ENCODE measurements at regions not wholly inside any gene's neighbourhood (a gene's known extent, or its start where the extent isn't known, plus 50 kb on each side); places are given as distances from the start of the nearest gene placed in this dataset.
"Not testable (repeated sequence)": the region's sequence is repeated elsewhere in the genome, so short reads cannot be mapped to it uniquely, and the experiment has no call there.

DNA sequence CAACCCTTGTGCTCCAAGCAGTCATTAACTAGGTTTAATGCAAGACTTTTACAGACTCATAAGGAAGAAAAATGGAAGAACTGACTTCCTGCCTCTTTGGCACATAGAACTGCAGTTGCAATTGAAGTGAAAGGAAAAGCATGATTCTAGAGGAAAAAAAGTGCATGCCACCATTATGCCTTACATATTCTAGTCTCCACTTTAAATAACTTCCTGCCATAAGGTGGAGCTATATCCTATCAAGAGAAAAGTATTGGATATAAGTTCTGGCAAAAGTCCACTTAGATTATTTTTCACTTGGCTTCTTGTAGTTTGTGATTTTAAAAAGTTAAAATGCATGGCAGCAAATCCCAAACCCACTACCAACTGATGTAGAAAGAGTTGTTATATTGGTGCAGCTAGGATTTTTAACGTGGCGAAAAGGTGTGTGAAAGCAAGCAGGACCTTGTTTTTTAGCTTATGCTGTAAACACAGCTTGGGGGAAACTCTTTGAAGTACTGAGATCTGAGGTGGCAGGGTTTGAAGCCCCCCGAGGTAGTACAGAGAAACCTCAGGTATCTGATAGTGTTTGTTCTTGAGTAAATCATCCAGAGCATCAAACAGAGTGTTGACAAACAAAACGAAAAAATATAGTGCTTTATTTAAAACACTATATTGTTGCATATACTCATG lies 117.9 kb downstream of the ANXA1 start:
- TF ChIP-seq, protein P1, sequence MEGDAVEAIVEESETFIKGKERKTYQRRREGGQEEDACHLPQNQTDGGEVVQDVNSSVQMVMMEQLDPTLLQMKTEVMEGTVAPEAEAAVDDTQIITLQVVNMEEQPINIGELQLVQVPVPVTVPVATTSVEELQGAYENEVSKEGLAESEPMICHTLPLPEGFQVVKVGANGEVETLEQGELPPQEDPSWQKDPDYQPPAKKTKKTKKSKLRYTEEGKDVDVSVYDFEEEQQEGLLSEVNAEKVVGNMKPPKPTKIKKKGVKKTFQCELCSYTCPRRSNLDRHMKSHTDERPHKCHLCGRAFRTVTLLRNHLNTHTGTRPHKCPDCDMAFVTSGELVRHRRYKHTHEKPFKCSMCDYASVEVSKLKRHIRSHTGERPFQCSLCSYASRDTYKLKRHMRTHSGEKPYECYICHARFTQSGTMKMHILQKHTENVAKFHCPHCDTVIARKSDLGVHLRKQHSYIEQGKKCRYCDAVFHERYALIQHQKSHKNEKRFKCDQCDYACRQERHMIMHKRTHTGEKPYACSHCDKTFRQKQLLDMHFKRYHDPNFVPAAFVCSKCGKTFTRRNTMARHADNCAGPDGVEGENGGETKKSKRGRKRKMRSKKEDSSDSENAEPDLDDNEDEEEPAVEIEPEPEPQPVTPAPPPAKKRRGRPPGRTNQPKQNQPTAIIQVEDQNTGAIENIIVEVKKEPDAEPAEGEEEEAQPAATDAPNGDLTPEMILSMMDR (IDR thresholded peaks at IDR 0.05; ENCODE audit: borderline replicate concordance, insufficient read depth, low read depth, low read length): no peak
- H3K4me3 ChIP-seq (ENCODE audit: low read depth, low read length): no peak overlapping the region

DNA sequence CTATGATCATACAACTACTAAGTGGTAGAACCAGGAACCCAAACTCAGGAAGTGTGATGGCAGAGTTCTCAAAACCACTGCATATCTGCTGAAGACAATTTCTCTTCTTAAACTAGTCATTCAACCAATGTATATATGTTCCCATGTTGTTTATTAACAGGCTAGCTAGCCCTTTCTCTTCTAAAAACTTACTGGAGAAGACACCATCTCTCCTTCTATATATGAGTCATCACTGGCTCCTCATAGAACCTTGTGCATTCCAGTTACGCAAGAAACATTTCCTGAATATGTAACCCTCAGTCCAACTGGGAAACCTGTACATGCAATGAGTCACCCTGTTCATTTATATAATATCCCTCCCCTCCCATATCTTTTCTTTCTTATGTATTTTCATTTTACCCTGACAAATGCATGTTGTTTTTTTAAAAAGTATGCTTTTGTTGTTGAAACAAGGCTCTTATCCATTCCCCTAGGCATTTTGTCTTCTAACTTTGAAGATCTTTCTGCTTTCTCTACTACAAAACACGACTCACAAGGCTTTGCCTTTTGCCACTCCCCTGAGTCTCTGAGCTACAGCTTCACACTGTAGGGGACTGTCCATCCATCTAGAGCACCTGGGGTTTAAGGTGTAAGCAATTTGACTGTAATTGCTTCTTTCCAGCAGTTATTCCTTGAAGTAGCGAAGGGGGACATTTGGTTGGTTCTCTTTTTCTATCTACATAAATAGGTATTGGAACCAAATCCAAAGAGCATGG lies 119.5 kb downstream of the ANXA1 start:
- no peak overlapping the region for H3K4me3 ChIP-seq (ENCODE audit: low read depth, low read length)
- TF ChIP-seq, protein P1 (IDR thresholded peaks at IDR 0.05; ENCODE audit: borderline replicate concordance, insufficient read depth, low read depth, low read length): no peak

DNA sequence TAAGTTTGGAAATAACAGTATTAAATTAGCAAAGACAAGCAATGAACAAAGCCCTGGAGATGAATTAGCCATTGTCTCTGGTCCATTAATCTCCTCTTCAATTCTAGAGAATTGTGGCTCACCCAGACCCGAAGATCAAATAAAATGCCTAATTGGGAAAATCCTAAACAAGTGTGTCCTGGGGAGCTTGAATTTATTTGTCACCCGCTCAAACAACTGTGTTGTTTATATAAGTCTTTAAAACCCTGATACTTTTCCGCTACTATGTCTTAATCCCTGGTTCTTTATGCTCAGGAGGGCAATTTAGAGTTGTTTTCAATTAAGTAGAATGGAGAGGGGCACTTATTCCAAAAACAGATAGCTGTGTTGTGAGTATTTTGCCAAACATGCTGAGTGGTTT lies 128.4 kb downstream of the ANXA1 start:
- TF ChIP-seq, protein P1 (IDR thresholded peaks at IDR 0.05; ENCODE audit: borderline replicate concordance, insufficient read depth, low read depth, low read length): no peak
- H3K4me3 ChIP-seq (ENCODE audit: low read depth, low read length): no peak overlapping the region

DNA sequence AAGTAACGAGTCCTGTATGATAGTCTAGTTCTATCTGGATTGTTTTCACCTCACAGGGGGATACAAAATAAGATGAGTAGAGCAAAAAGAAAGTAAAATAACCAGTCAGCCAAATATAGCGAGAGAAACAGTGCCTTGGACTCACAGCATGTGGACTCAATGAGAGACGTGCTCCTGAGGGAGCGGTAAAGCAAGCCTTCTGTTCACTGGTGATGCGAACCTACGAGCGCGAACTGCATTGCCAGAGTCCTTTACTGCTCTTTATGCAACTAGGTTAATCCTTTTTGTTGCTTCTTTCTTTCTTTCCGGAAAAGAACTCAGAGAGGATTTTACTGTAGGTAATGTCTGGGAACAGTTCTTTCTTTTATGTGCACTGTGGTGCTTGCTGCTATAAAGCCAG lies 132.7 kb downstream of the ANXA1 start:
- TF ChIP-seq, protein P1 (IDR thresholded peaks at IDR 0.05; ENCODE audit: borderline replicate concordance, insufficient read depth, low read depth, low read length): no peak

DNA sequence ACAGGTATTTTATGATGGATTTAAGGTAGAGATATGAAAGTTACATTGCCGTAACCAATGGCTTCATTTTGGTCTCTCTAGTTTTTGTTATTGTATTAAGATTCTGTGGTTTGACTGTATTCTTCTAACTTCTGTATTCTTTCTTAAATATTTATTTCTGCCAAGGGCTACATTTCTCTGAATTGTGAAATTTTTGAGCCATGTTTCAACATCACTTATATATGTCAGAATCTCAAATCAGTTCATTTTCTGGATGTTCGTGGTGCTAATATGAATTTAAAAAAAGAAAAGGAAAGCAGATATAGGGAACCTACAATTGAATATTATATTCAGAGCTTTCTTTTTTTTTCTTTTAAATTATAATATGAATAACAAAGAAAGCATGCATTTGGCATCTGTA lies 142.7 kb downstream of the ANXA1 start:
- TF ChIP-seq, protein P1 (IDR thresholded peaks at IDR 0.05; ENCODE audit: borderline replicate concordance, insufficient read depth, low read depth, low read length): no peak
- no peak overlapping the region for H3K4me3 ChIP-seq (ENCODE audit: low read depth, low read length)

More for the DNA sequence above, 132.7 kb downstream of the ANXA1 start:
- no peak overlapping the region for H3K4me3 ChIP-seq (ENCODE audit: low read depth, low read length)

DNA sequence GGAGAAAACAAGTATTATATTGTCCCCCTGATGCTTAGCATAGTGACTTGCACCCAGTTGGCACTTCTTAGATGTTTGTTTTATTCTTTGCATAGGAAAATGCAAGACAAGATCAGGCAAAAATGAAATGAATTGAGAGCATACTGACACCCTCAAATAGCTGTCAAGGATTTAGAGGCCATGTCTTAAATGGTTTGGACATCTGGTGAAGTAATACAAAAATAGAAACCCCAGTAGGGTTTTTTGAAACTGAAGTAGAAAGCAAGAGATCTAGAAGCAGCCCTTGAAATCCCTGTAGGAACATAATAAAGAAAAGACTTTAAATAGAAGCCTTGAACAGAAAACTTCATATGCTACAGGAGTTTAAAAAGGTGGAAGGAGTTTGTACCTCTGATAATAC lies 174.3 kb downstream of the ANXA1 start:
- no peak overlapping the region for H3K4me3 ChIP-seq (ENCODE audit: low read depth, low read length)
- TF ChIP-seq, protein P1 (IDR thresholded peaks at IDR 0.05; ENCODE audit: borderline replicate concordance, insufficient read depth, low read depth, low read length): no peak

DNA sequence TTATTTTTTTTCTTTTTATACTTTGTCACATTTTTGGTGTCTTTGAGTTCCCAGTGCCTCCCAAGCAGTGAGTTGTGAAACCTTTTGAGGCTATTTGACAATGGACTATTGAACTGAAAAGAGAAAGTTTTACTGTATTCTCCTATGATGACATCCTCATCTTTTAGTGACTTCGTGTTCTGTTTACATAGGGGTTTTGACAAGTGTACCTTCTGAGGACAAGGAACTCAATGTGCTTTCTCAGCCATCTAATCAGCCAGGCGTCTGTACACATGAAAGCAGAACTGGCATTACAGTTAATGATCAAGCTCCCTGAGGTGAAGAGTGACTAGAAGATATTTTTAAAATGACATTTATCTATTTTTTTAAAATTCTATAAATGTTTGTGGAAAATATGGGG lies 175.5 kb downstream of the ANXA1 start:
- TF ChIP-seq, protein P1 (IDR thresholded peaks at IDR 0.05; ENCODE audit: borderline replicate concordance, insufficient read depth, low read depth, low read length): no peak
- no peak overlapping the region for H3K4me3 ChIP-seq (ENCODE audit: low read depth, low read length)

DNA sequence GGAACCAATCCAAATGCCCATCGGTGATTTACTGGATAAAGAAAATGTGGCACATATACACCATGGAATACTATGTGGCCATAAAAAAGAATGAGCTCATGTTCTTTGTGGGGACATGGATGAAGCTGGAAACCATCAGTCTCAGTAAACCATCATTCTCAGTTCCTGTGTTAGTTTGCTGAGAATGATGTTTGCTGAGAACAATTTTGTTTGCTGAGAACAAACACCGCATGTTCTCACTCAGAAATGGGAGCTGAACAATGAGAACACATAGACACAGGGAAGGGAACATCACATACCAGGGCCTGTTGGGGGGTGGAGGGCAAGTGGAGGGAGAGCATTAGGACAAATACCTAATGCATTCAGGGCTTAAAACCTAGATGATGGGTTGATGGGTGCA lies 185.5 kb downstream of the ANXA1 start:
- not testable (repeated sequence) for H3K4me3 ChIP-seq (ENCODE audit: low read depth, low read length)

All from GM12875 (cell line).